Naive thymus-derived CD4-positive, alpha-beta T cell (primary cell): ENCODE measurements at regions not wholly inside any gene's neighbourhood (a gene's known extent, or its start where the extent isn't known, plus 50 kb on each side); places are given as distances from the start of the nearest gene placed in this dataset.

Experiments
- ATAC-seq: fragments of 150-1000 bp; cut with Tn5 transposase; 2 replicates; pipeline ENCODE4 v1.10.0; 2021; ENCODE audit warnings: mild to moderate bottlenecking, moderate library complexity
- CTCF ChIA-PET: fragments of 350-600 bp; sonication (Branson Sonifier 250); formaldehyde crosslinking; loops from one replicate; lab custom pipeline; 2021; ENCODE audit warnings: antibody characterized with exemption; lab: Charles Lee
- POLR2A ChIA-PET: fragments of 350-600 bp; sonication (Branson Sonifier 250); formaldehyde crosslinking; loops from one replicate; lab custom pipeline; 2021; ENCODE audit warnings: antibody characterized with exemption, inconsistent platforms; lab: Charles Lee
- DNase-seq, 9 donors: peaks; one replicate each; pipeline versions ENCODE4 v3.0.0 to v3.0.0-alpha.2; 2020 to 2022; ENCODE audit warnings: mixed read lengths in 1 of 9
- H3K27ac ChIP-seq: one replicate; pipeline ENCODE4 v1.7.0; 2013; ENCODE audit warnings: mild to moderate bottlenecking, low read depth, low read length, moderate library complexity
- H3K27me3 ChIP-seq, 2 donors: one replicate each; pipeline ENCODE4 v1.7.0; 2013; ENCODE audit warnings: low read length in 2 of 2, mild to moderate bottlenecking in 2 of 2, moderate library complexity in 2 of 2; ENCODE audit not compliant: control insufficient read depth in 2 of 2, insufficient read depth in 2 of 2
- H3K36me3 ChIP-seq, 3 experiments: 1 replicate in 2 of 3; 2 replicates in 1 of 3; pipeline ENCODE4 v1.7.0; 2013; ENCODE audit warnings: low read length in 3 of 3, mild to moderate bottlenecking in 3 of 3, moderate library complexity in 1 of 3; ENCODE audit not compliant: insufficient read depth in 3 of 3, control insufficient read depth in 2 of 3
- H3K4me1 ChIP-seq, 2 donors: one replicate each; pipeline ENCODE4 v1.7.0; 2013; ENCODE audit warnings: low read length in 2 of 2, mild to moderate bottlenecking in 2 of 2, moderate library complexity in 1 of 2; ENCODE audit not compliant: control insufficient read depth in 2 of 2, insufficient read depth in 2 of 2
- H3K4me3 ChIP-seq: 2 replicates; pipeline ENCODE4 v1.7.0; 2013; ENCODE audit warnings: mild to moderate bottlenecking, low read length
- H3K9me3 ChIP-seq, 3 experiments: 1 replicate in 2 of 3; 2 replicates in 1 of 3; pipeline ENCODE4 v1.7.0; 2013; ENCODE audit warnings: low read length in 3 of 3; ENCODE audit not compliant: control insufficient read depth in 2 of 3
- H3K27ac Mint-ChIP-seq, 9 donors: one replicate each; pipeline ENCODE4 v1.8.0; 2020 to 2022; ENCODE audit warnings: mixed read lengths in 9 of 9, mild to moderate bottlenecking in 8 of 9, moderate library complexity in 5 of 9, inconsistent platforms in 2 of 9
- H3K27me3 Mint-ChIP-seq, 5 donors: one replicate each; pipeline ENCODE4 v1.8.0; 2021 to 2022; ENCODE audit warnings: mixed read lengths in 5 of 5, mild to moderate bottlenecking in 1 of 5
- H3K36me3 Mint-ChIP-seq, 5 donors: one replicate each; pipeline ENCODE4 v1.8.0; 2020 to 2022; ENCODE audit warnings: mixed read lengths in 5 of 5, mild to moderate bottlenecking in 3 of 5, inconsistent platforms in 1 of 5
- H3K4me1 Mint-ChIP-seq, 7 donors: one replicate each; pipeline ENCODE4 v1.8.0; 2020 to 2022; ENCODE audit warnings: mixed read lengths in 7 of 7, mild to moderate bottlenecking in 3 of 7, inconsistent platforms in 1 of 7
- H3K4me3 Mint-ChIP-seq, 10 donors: one replicate each; pipeline ENCODE4 v1.8.0; 2020 to 2022; ENCODE audit warnings: mild to moderate bottlenecking in 10 of 10, mixed read lengths in 10 of 10, moderate library complexity in 6 of 10, inconsistent platforms in 2 of 10
- H3K9me3 Mint-ChIP-seq, 11 donors: one replicate each; pipeline ENCODE4 v1.8.0; 2020 to 2022; ENCODE audit warnings: mixed read lengths in 11 of 11, mild to moderate bottlenecking in 4 of 11, inconsistent platforms in 1 of 11, moderate library complexity in 1 of 11
- intact Hi-C, 2 donors: fragments of 100-400 bp; cut with micrococcal nuclease; formaldehyde crosslinking; loops; one replicate each; pipeline ENCODE4 v1.15.1; 2023

DNA sequence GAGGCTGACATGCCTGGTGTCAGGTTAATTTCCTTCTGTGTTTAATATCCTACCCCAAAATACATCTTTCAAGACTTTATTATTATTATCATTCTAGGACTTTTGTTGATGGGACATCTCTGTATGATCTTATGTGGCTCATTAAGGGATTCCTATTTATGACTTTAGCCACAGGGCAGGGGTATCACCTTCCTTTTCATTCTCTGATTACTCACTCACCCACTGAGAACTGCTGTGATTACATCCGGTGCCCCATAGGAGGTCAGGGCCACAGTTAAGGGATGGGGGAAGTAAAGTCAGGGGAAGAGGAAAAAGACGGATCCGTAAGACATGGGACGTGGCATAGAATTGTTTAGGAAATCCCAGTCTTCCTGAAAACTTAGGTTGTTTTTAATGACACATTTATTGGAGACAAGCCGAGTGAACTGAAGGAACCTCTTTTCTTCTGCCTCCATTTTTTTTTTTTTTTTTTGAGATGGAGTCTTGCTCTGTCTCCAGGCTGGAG, 61.0 kb upstream of the PITRM1 start:
- no peak for ATAC-seq
- H3K27ac ChIP-seq = no peak overlapping the region
- intact Hi-C loops = no loop called here
- H3K27me3 ChIP-seq = no peaks in the 10 kb centered on the region
- H3K4me1 ChIP-seq = peaks cover 0 to 9% of the 10 kb centered on the region in 2 donors
- H3K9me3 ChIP-seq = no peaks in the 10 kb centered on the region
- H3K27ac Mint-ChIP-seq = no peak overlapping the region
- CTCF ChIA-PET = interaction anchor here (0.9 kb wide), 1 partner anchor 1423 kb away, joined by 3 read pairs; no protein-coding TSS in a partner anchor
- no peaks in the 10 kb centered on the region for H3K36me3 ChIP-seq
- no peaks in the 10 kb centered on the region for H3K9me3 Mint-ChIP-seq
- no peak overlapping the region for H3K4me3 Mint-ChIP-seq
- DNase-seq = no peak
- POLR2A ChIA-PET = no interaction called here
- peaks cover 0 to 2% (median 0%) of the 10 kb centered on the region in 7 donors for H3K4me1 Mint-ChIP-seq
- no peak overlapping the region for H3K4me3 ChIP-seq
- peaks cover 0 to 42% (median 7%) of the 10 kb centered on the region in 5 donors for H3K27me3 Mint-ChIP-seq
- no peaks in the 10 kb centered on the region for H3K36me3 Mint-ChIP-seq

DNA sequence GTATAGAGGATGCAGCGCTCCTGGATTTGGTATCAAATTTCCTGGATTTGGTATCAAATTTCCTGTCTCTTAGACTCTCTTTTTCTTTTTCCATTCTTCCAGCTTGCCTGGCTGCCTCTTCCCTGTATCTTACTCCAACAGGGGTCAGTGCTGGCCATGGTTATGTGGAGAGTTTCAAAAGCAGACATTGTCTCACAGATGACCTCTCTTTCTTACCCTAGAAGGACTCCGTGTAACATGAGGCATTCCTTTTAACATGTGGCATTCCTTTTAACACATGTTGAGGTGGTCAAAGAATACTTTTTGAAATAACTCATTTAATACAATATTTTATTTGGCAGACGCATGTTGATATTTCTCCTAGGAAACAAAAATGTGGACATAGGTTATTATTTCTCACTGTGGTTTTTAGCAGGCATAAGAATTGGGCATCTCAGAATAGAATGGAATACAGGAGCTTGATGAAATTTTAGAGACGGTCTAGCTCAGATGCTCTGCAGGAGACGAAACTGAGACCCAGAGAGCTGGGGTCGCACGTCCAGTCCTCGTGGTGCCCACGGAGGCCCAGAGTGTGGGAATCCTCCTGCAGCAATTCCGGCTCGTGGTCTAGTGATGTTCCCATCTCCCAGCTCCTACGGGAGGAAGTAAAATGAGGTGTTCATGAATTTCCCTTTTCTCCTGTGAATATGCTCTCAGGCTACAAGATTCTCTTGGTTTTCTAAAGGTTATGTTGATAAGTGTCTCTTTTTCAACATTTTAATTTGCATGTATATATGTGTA, 59.6 kb upstream of the PITRM1 start:
- Histone ChIP-seq H3K27ac (no peak overlapping the region), H3K4me3 (no peak overlapping the region), H3K4me1 (peaks cover 0 to 23% of the 10 kb centered on the region in 2 donors), H3K27me3 (no peaks in the 10 kb centered on the region), H3K9me3 (no peaks in the 10 kb centered on the region), H3K36me3 (no peaks in the 10 kb centered on the region)
- intact Hi-C loops = no loop called here
- peaks cover 6 to 14% (median 8%) of the 10 kb centered on the region in 7 donors for H3K4me1 Mint-ChIP-seq
- H3K4me3 Mint-ChIP-seq = no peak overlapping the region
- POLR2A ChIA-PET = no interaction called here
- no peak overlapping the region for H3K27ac Mint-ChIP-seq
- CTCF ChIA-PET = no interaction called here
- H3K36me3 Mint-ChIP-seq = no peaks in the 10 kb centered on the region
- ATAC-seq = no peak
- DNase-seq = no peak
- peaks cover 0 to 53% (median 4%) of the 10 kb centered on the region in 5 donors for H3K27me3 Mint-ChIP-seq
- H3K9me3 Mint-ChIP-seq = no peaks in the 10 kb centered on the region

DNA sequence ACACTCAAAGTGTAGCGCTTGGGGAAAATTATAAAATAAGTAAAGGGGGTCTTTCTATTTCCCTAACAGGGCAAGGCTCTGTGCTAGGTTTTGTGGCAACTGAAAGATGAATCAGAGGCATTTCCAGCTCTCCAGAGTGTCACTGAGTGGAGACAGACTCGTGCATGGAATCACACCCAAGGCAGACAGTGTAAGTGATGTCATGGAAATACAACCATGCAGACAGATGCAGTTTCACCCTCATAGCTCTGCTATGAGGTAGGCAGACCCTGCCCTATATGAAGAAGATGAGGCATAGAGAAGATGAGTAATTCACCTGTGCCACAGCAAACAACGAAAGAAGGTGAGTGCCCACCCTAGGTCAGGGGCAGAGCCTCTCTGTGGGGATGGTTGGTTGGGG, 57.2 kb upstream of the PITRM1 start:
- ChIA-PET CTCF (no interaction called here), POLR2A (no interaction called here)
- no peaks in the 10 kb centered on the region for H3K9me3 Mint-ChIP-seq
- peaks cover 6 to 14% (median 8%) of the 10 kb centered on the region in 7 donors for H3K4me1 Mint-ChIP-seq
- H3K27me3 ChIP-seq = no peaks in the 10 kb centered on the region
- no peak overlapping the region for H3K27ac ChIP-seq
- ATAC-seq = no peak
- no peaks in the 10 kb centered on the region for H3K36me3 Mint-ChIP-seq
- no peak overlapping the region for H3K27ac Mint-ChIP-seq
- H3K4me3 Mint-ChIP-seq = no peak overlapping the region
- intact Hi-C loops = loop anchor here in 1 of 2 donors (5.0 kb wide), 2 partner anchors 552 to 902 kb away; no protein-coding TSS in a partner anchor
- no peak overlapping the region for H3K4me3 ChIP-seq
- peaks cover 0 to 25% of the 10 kb centered on the region in 2 donors for H3K4me1 ChIP-seq
- peaks cover 0 to 48% (median 4%) of the 10 kb centered on the region in 5 donors for H3K27me3 Mint-ChIP-seq
- no peak for DNase-seq
- no peaks in the 10 kb centered on the region for H3K9me3 ChIP-seq
- no peaks in the 10 kb centered on the region for H3K36me3 ChIP-seq

DNA sequence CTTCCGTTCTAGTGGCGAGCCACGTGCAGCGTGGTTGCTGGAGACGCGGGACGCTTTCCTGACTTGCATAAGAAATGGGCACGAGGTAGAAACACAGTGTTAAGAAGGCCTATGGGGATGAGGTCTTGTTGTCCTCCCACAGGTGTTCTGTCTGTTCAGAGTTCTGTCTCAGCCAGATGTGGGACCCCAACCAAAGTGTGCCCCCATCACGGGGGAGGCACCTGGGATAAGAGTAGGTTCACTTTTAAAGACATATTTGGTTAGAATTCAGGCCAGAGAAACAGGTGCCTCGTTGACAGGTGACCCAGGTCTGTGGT, 56.0 kb upstream of the PITRM1 start:
- Histone ChIP-seq H3K27me3 (no peaks in the 10 kb centered on the region), H3K27ac (no peak overlapping the region), H3K4me3 (no peak overlapping the region), H3K9me3 (no peaks in the 10 kb centered on the region), H3K4me1 (peaks cover 0 to 25% of the 10 kb centered on the region in 2 donors), H3K36me3 (no peaks in the 10 kb centered on the region)
- DNase-seq (no peak), ATAC-seq (no peak)
- ChIA-PET CTCF (no interaction called here), POLR2A (interaction anchor here (0.6 kb wide), 1 partner anchor 815 kb away, joined by 3 read pairs; no protein-coding TSS in a partner anchor)
- Mint-ChIP-seq H3K4me3 (no peak overlapping the region), H3K36me3 (no peaks in the 10 kb centered on the region), H3K27ac (no peak overlapping the region), H3K9me3 (no peaks in the 10 kb centered on the region), H3K4me1 (peaks cover 6 to 14% (median 8%) of the 10 kb centered on the region in 7 donors), H3K27me3 (peaks cover 0 to 45% (median 4%) of the 10 kb centered on the region in 5 donors)
- intact Hi-C loops = loop anchor here in 1 of 2 donors (5.0 kb wide), 2 partner anchors 554 to 904 kb away; no protein-coding TSS in a partner anchor

DNA sequence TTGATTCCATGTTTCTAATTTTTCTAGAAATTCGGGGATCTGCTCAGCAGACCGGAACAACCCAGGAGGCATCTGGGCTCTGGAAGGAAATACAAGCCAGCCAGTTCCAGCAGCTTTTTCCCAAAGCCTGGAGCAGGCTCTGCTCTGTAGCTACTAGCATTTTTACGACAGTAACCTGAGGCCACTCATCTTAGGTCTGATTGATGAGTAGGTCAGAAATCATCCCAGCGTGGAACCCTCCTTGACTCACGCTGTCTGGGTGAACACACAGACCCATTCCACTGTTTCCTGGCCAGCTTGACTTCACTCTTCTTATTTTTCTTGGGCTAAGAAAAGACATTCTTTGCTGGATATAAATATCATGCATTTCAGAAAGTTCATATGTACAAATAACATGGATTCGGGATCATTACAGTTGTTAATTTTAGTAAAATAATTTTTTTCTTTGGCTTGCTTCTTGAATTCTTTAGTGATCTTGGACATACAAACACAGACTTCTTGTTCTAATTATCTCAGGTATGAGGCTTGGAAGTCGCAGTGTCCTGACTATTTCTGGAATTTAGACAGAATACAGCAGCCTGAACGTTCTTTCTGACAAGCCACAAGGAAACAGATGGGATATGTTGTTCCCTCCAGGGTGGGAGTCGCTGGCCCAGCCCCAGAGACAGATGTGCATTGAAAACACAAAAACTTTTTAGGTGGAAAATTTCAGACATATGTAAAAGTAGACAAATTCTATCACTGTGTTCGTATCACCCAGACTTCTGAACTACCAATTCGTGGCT, 54.6 kb upstream of the PITRM1 start:
- Histone ChIP-seq H3K9me3 (no peaks in the 10 kb centered on the region), H3K27ac (no peak overlapping the region), H3K4me3 (no peak overlapping the region), H3K4me1 (peaks cover 0 to 25% of the 10 kb centered on the region in 2 donors), H3K36me3 (no peaks in the 10 kb centered on the region), H3K27me3 (no peaks in the 10 kb centered on the region)
- Mint-ChIP-seq H3K4me1 (peaks cover 6 to 14% (median 8%) of the 10 kb centered on the region in 7 donors), H3K9me3 (no peaks in the 10 kb centered on the region), H3K4me3 (no peak overlapping the region), H3K36me3 (no peaks in the 10 kb centered on the region), H3K27ac (peak overlapping the region in 1 of 9 donors; percentile 23), H3K27me3 (peaks cover 0 to 31% (median 0%) of the 10 kb centered on the region in 5 donors)
- CTCF ChIA-PET = no interaction called here
- DNase-seq (no peak), ATAC-seq (no peak)
- intact Hi-C loops = loop anchor here in 1 of 2 donors (1.0 to 5.0 kb wide), 3 partner anchors 30 to 905 kb away; no protein-coding TSS in a partner anchor
- POLR2A ChIA-PET = no interaction called here

DNA sequence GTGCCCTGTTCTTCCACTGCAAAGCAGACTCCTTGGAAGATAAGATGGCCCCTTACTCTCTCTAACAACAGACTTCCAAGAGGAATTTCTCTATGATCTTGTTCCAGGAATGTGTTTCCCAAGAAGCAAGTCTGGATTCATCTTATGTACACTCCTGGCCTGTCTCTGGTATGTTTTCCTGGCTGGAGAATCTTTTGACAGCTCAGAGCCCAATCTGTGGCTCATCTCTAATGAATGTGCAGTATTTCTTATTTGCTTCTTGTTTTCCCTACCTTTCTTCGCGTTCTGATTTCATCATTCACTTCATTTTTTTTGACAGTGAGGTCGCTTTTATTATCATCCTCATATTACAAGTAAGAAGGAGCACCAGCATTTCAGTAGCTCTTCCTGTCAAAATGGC, 53.0 kb upstream of the PITRM1 start:
- no peaks in the 10 kb centered on the region for H3K36me3 Mint-ChIP-seq
- POLR2A ChIA-PET = no interaction called here
- no peak for ATAC-seq
- H3K27me3 Mint-ChIP-seq = peaks cover 0 to 28% (median 0%) of the 10 kb centered on the region in 5 donors
- Histone ChIP-seq H3K36me3 (no peaks in the 10 kb centered on the region), H3K27ac (no peak overlapping the region), H3K9me3 (no peaks in the 10 kb centered on the region), H3K4me3 (no peak overlapping the region), H3K27me3 (no peaks in the 10 kb centered on the region), H3K4me1 (peaks cover 0 to 25% of the 10 kb centered on the region in 2 donors)
- intact Hi-C loops = loop anchor here in 1 of 2 donors (5.0 kb wide), 2 partner anchors 557 to 907 kb away; no protein-coding TSS in a partner anchor
- peaks cover 6 to 16% (median 8%) of the 10 kb centered on the region in 7 donors for H3K4me1 Mint-ChIP-seq
- H3K4me3 Mint-ChIP-seq = no peak overlapping the region
- no peak overlapping the region for H3K27ac Mint-ChIP-seq
- no peaks in the 10 kb centered on the region for H3K9me3 Mint-ChIP-seq
- CTCF ChIA-PET = no interaction called here
- no peak for DNase-seq
